HG03439 (cell line): ENCODE measurements at regions not wholly inside any gene's neighbourhood (a gene's known extent, or its start where the extent isn't known, plus 50 kb on each side); places are given as distances from the start of the nearest gene placed in this dataset.
"Not testable (repeated sequence)": the region's sequence is repeated elsewhere in the genome, so short reads cannot be mapped to it uniquely, and the experiment has no call there.

Source experiments
- ATAC-seq: cut with Tn5 transposase; IDR thresholded peaks from one replicate; pipeline ENCODE4 v1.9.1; 2021; ENCODE audit warnings: mild to moderate bottlenecking, moderate library complexity; ENCODE audit not compliant: unreplicated experiment

DNA sequence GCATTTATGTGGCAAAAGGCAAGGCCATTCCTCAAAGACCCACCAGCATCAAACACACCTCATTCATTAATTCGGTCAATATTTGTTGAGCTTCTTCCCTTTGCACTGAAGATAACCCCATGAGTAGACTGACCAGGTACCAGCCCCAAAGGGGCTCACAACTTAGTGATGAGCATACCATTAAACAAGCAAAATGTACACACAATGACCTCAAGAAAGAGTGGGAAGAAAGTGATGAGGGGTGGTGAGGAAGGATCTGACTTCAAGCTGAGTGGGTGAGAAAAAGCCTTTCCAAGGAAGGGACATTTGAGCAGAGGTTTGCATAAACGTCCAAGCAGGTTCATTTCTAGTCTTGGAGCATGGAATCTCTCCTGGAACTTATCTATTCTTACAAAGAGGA lies 562.5 kb downstream of the TOX3 start:
- ATAC-seq = no peak

DNA sequence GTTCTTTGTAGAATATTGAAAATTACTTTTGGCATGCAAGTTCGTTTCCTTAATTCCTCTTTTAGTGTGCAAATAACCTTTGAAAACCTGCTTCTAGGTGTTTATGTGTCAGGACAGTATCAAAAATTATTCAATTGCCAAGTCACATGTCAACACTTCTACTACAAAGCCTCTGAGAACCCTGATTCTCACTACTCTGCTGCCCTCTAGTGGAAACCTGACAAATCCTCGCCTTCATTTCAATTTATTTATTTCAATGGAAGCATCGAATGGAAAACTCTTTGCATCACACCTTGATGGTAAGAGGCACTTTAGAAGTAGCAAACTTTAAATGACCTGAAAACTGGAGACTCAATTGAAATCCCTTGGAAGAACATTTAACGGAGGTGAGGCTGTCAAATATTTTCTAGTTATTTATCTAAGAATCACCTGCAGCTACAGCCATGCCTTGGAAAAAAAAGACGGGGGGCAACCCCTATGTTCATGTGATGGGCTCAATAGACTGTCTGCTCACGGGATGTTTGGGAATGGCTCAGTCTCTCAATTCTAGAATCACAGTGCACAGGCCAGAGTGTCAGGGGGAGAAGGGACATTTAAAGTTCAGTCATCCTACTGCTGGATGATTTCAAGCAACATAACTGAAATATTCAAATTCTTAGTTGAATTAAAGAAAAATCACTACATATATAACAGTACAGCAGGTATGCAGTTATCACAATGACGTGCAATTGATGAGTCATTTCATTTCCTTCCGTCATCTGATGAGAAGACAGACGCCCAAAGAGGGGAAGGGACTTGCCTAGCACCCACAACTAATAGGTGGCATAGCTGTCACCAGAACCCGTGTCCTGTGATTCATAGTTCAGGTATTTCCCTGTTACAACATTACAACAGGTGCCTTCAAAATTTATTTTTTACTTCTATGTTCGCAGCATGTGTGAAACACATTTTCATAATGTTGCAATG lies 563.9 kb downstream of the TOX3 start:
- no peak for ATAC-seq

DNA sequence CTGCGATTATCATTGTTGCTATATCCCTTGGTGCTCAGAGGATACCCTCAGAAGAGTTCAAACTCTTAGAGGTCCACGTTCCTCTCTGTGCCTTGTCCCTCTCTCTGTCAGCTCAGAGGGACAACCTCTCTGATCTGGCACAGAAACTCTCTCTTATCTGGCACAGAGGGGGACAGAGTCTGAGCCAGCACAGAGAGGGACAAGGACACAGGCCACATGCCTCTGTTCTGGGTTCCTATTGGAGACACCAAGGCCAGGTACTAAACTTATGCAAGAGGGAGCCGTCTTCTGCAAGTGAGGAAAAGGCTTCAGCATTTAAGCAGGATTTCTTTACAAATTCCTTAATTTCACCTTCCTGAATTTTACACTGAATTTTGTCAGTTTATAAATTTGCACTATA lies 565.2 kb downstream of the TOX3 start:
- no peak for ATAC-seq

DNA sequence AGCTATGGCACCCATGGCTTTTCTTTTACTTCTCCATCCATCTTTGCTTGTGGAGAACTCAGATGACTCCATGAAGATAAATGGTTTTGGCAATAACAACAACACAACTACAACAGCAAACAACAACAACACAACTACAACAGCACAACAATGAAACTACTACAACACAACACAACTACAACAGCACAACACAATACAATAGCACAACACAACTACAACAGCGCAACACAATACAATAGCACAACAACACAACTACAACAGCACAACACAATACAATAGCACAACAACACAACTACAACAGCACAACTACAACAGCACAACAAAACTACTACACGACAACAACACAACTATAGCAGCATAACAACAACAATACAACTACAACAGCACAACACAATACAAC lies 569.4 kb downstream of the TOX3 start:
- ATAC-seq = not testable (repeated sequence)

DNA sequence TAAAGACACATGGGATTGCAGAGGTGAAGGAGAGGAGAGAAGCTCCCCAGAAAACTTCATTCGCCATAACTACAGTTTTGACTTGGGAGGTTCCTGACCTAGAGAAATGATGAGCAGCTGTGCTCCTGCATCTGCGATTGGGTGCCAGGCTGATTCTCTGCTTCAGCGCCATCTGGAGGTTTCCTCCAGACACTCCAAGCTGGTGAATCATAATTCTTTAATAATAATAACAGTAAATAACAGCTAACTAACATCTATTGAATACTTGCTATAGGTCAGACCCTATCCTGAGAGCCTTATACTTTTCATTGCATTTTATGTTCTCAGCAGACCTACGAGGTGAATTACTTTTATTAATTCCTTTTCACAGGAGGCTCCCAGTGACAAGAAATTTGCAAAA lies 575.8 kb downstream of the TOX3 start:
- no peak for ATAC-seq

DNA sequence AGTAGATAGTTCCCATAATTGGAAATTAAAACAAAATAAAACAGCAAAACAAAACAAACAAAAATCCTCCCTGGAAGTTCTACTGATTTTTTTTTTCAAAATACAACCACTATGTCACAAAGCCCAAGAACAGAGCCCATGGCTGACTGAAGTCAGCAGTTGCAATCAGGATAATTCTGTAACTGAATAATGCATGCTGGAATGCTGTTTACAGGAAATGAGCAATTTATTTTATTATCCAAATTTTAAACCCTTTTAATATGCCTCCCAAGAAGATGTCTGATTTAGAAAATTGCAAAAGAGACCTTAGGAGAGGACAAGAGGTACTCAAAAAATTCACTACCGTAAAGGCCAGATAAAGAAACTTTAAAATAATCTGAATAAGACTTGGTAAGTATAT lies 578.2 kb downstream of the TOX3 start:
- ATAC-seq = no peak

DNA sequence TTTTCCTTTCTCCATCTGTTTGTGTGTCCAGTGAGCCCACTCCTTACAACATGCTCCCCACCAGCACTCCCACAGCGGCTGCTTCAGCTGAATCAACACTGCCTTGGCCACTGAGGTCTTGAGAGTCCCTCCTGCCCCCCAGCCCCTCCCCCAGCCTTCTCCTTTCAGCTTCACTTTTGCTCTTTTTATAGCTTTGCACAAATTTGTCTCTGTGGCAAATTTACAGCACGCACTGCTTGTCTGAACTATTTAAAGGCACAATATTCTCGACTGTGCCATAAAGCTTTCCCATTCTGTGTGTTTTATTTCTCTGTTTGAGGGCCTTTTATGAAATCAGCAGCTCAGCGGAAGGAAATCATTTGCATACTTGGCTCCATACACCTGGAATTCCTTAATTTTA lies 579.3 kb downstream of the TOX3 start:
- ATAC-seq = no peak

DNA sequence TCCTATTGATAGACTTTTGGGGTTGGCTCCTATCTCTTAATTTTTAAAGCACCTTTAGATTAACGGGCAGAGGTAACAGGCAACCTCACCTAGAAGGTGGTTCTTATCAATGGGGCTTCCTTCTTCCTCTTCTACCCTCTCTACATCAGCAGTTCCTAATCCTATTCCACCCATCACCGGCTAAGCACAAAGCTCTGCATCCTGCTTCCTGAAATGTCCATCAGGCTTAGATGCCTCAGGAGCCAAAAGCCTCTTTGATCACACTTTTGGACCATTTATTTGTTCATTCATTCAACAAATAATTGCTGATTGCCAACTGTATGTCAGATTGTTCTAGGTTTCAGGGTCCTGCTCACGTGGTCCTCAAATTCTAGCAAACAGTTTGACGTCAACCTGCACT lies 586.0 kb downstream of the TOX3 start:
- ATAC-seq = no peak

DNA sequence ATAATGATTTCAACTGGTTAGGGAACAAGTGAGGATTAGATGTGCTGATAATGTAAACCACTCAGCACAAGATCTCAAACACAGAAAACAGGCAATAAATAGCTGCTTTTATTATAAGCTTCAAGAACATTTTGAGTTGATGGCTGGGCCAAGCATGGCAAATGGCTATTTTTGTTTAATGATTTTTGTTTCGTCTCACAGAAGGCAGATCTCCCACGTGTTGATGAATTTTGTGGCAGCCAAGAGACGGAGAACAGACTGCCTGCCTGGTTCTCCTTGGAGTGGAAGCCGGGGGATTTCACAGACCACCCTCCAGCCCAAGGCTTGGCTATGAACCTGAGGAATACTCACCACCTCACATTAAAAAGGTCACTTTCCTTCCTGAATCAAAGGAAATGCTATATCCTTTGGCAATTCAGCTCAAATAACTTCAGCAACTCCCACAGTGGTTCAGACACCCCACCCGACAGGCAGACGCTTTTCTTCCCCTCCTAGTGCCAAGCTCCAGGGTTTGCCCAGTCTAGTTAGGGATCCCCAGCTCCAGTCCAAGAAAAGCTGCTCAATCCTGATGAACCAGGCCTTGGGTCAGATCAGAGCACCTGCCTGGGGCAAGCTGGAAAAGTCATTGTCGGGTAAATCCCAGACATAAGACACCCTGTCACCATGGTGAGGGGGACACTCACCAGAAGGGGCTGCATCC lies 593.5 kb downstream of the TOX3 start:
- no peak for ATAC-seq

DNA sequence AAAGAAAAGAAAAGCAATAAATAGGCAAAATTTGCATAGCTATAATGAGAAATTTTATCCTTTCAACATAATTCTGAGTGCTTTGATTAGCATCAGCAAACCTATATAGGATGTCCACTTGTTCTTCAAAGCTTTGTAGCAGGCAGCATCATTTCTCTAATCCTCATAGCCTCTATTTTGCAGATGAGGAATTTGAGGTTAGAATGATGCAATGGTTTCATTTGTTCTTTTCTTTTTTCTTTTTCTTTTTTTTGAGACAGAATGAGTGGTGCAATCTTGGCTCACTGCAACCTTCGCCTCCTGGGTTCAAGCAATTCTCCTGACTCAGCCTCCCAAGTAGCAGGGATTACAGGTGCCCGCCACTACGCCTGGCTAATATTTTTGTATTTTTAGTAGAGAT lies 594.4 kb downstream of the TOX3 start:
- no peak for ATAC-seq

DNA sequence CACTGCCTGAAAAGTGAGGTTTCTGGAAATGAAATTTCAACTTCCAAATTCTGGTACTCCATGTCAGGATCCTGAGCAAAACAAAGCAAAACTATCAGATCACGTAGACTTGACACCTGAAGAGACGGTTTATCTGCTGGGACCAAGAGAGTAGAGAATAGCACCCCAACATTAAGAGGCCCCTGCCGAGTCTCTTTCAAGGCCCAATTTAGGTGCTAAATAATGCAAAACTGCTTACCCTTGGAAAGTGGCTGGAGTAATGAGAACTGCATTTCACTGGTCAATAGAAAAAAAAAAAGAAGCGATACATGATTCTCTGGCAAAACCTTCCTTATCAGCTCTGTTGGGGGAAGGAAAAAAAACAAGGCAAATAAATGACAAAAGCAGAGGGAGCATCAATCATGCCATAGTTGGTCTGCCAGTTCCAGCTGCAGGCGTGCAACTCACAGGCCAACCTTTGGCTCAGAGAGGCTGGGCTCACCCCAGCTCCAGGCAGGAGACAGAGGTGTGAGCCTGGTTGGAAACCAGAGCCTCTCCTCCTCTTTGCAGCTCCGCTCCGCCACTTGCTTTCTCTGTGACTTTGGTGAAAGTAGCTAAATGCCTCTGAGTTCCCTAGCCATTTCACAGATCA lies 595.2 kb downstream of the TOX3 start:
- ATAC-seq = no peak

DNA sequence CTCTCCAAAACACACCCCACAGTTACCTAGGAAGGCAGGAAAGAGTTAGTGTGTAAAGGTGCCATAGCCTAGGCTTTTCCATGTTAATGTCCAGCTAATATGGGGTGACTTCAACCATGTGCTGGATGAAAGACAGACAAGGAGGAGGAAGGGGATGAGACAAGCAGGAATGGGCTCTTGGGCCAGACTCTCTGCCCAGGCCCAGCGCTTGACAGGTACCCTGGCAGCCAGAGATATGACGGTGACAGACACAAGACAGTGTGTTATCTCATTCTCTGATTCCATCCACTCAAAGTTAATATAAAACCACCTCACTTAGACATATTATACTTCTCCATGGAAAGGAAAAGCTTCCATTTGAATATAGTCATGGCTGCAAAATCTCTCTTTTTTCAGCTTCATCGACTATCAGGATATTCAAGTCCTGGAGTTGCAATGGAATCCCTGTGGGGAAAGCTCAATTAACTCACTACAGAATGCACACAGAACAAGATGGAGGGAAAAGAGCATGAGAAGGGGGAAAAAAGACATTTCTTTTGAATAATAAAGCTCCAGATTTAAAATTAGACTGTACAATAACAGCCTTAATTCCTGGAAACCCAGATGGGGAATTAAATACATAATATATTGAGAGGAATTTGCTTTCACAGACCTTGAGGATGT lies 596.7 kb downstream of the TOX3 start:
- ATAC-seq = no peak

DNA sequence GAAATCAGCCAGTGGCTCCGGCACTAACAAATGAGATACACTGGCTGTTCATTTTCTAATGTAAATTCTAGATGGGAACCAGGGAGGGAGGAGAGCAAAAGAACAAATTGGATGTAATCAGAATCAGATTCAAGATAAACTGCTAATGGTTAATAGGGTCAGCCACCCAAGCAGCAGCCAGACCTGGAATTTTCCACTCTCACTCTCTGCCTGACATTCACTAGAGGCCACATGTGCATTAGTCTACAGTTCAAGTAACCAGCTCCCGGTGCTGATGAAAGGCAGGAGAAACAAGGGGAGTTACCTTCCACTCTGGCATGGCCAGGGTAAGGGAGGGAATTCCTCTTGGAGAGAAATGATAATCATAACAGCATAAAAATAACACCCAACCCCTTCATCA lies 597.7 kb downstream of the TOX3 start:
- ATAC-seq = no peak

DNA sequence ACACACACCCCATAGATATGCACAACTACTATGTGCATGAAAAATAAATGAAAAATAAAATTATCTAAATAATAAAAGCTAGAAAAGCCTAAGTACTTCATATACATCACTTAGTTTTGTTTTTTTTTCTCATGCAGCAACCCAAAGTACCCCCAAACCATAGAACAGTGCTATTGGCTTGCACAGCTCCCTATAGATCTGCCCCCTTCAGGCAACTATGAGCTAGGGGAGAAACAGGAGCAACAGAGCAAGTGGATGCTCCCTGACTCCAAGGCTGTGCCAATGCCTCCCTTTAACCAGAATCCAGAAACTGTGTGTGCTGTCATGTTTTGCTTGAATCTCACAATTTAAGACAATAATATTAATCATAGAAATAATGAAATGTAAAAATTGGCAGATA lies 605.5 kb downstream of the TOX3 start:
- no peak for ATAC-seq

DNA sequence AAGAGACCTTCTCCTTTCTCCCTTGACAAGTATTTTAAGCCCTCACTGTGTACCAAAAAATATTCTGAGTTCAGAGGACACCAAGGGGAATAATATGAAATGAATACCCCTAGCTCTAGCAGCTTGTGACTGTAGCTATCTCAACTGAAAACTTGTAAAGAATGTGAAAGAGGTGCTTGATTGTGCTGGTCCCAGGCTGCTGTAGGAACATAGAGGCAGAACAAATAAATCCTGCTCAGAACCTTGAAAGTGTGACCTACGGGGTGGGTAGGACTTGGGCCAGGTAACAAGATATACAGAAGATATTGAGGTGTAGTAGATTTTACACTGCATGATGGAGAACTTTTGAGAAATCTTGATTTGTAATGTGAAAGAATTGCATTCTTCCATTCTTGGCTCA lies 606.8 kb downstream of the TOX3 start:
- ATAC-seq = no peak

DNA sequence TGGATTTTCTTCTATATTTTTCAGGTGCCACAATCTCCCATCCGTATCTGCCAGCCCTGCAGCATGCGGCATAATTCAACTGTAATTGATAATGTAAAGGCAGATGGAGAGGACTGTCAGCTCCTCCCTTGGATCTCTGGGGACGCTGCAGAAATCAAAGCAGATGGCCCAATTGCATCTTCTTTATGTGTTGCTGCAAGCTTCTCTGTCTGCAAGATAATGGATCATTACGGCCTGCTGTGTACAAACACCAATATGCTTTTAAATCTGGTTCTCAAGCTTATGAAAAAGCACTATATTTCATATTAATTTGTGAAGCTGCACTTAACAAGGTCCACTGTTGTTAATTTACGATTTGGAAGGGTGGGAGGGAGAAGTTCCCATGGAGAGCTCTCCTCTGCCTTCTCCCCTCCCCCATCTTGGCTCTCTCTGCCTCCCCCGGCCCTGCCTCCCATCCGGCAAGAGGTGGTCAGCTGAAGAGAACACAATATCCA lies 607.5 kb downstream of the TOX3 start:
- ATAC-seq = no peak

DNA sequence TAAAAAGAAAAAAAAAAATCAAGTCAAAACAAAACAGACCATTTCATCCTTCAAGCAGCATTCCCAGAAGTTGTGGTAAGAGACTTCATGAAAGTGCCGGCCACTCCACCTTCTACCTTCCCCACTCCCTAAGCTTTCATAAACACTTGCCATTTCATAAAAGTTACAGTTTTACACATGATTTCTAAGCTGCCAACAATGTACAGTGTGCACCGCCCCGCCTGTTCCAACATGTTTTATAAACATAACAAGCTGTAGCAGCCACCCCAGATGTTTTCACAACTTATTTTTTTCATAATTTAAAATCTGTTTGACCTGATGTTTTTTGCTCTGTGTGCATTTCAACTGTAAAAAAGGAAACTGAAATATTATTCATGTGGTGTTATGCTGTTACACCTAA lies 608.1 kb downstream of the TOX3 start:
- ATAC-seq = no peak

DNA sequence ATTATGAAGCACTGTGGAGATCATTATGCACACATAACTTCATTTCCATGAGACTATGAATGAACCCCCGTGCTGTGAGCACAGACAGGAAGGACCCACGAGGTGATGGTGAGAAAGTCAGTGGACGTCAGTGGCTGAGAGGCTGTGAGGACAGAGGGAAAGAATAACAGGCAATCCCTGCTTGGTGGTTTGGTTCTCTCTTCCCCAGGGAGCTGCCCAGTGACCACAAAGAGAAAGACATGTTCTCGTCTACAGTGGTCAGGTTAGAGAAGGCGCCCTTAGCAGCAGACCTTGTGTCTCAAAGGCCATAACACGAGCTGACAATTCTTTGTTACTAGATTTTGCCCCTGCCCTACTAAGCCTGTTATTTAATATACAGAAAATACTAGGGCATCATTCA lies 609.2 kb downstream of the TOX3 start:
- no peak for ATAC-seq

DNA sequence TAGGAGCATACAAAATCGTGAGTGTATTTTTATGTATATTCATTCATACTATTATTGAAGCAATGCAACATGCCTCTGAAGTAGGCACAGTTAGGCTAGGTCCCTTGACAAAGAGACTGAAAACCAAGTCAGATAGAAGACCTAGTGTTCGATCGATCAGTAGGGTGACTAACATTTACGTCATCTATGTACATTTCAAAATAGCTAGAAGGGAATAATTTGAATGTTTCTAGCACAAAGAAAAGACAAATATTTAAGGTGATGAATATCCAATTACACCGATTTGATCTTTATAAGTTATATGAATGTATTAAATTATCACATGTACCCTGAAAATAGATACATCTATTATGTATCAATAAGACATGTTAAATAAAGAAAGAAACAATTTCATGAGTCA lies 610.1 kb downstream of the TOX3 start:
- ATAC-seq = no peak

DNA sequence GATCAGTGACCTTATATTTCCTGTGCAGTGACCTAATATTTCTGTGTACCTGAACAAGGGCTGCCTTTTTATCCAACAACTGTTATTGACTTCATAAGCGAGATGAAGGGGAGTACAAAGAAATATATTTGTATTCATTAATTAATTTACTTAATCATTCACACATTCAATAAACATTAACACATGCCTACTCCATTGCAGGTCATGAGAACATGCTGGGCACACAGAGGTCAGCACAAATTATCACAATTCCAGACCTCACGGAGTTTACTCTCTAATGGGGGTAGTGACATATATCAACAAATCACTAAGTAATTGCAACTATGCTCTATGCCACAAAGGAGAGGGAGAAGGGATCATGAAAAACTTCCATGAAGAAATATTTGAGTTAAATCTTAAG lies 614.6 kb downstream of the TOX3 start:
- ATAC-seq = no peak

DNA sequence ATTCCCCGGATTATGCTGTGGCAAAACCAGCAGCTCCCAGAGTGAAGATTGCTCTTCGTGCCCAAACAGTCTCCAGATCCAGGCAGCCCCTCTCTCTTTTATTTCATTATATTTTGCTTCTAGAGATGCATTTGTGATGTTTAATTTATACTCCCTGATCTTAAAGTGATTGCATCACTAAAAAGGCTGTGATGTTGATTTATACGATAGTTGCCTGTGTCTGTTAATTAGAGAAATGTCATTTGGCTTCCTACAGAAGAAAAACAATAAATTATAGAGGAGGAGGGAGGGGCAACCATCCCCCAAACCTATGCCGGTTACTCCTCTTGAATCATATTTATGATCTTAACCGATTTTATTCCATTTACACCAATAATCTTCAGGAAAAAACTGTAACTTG lies 615.3 kb downstream of the TOX3 start:
- no peak for ATAC-seq
